ENCODE measurements at regions not wholly inside any gene's neighbourhood (a gene's known extent, or its start where the extent isn't known, plus 50 kb on each side); places are given as distances from the start of the nearest gene placed in this dataset.

- H3K4me3 Mint-ChIP-seq: no peak overlapping the region
- ATAC-seq (no peak), DNase-seq (no peak)
- H3K27ac Mint-ChIP-seq: no peak overlapping the region
- H3K4me1 Mint-ChIP-seq: peaks cover 18% of the 10 kb centered on the region
- peaks cover 11% of the 10 kb centered on the region for H3K27me3 Mint-ChIP-seq
- H3K9me3 Mint-ChIP-seq: no peaks in the 10 kb centered on the region
These were observed 53.7 kb upstream of the FDX1 start for GRCh38 chr11:110376021-110376420.

GRCh38 chr11:110376711-110377324 is 52.9 kb upstream of the FDX1 start:
- Mint-ChIP-seq H3K4me1 (peaks cover 18% of the 10 kb centered on the region), H3K4me3 (no peak overlapping the region)
- no peak for ATAC-seq

GRCh38 chr11:110377434-110377833 is 52.3 kb upstream of the FDX1 start:
- Mint-ChIP-seq H3K4me3 (no peak overlapping the region), H3K4me1 (peaks cover 18% of the 10 kb centered on the region), H3K27ac (no peak overlapping the region), H3K9me3 (no peaks in the 10 kb centered on the region), H3K27me3 (peaks cover 6% of the 10 kb centered on the region)
- DNase-seq (no peak), ATAC-seq (no peak)

More at GRCh38 chr11:110376711-110377324, 52.9 kb upstream of the FDX1 start:
- H3K9me3 Mint-ChIP-seq: no peaks in the 10 kb centered on the region
- no peak overlapping the region for H3K27ac Mint-ChIP-seq
- H3K27me3 Mint-ChIP-seq: peaks cover 6% of the 10 kb centered on the region
- peak; percentile 17 to 27 for DNase-seq

GRCh38 chr11:110379261-110379660 is 50.5 kb upstream of the FDX1 start:
- Mint-ChIP-seq H3K27ac (no peak overlapping the region), H3K4me1 (peaks cover 7% of the 10 kb centered on the region), H3K4me3 (no peak overlapping the region), H3K9me3 (no peaks in the 10 kb centered on the region), H3K27me3 (peaks cover 6% of the 10 kb centered on the region)
- ATAC-seq (no peak), DNase-seq (no peak)

- ATAC-seq (no peak), DNase-seq (no peak)
- Mint-ChIP-seq H3K4me3 (no peak overlapping the region), H3K4me1 (peaks cover 7% of the 10 kb centered on the region), H3K27ac (no peak overlapping the region), H3K27me3 (peaks cover 6% of the 10 kb centered on the region), H3K9me3 (no peaks in the 10 kb centered on the region)
These were observed 49.8 kb upstream of the FDX1 start for GRCh38 chr11:110379936-110380335.
